Sigmoid colon (tissue), 4 donors: ENCODE measurements at regions not wholly inside any gene's neighbourhood (a gene's known extent, or its start where the extent isn't known, plus 50 kb on each side); places are given as distances from the start of the nearest gene placed in this dataset.

ENCODE experiments used
- CTCF ChIP-seq, 4 experiments: fragments of 450-650 bp in 3 of 4; fragments of 200-600 bp in 1 of 4; IDR thresholded peaks; one replicate each; pipeline ENCODE4 v1.5.1; 2016 to 2019; ENCODE audit warnings: antibody characterized with exemption in 4 of 4, mild to moderate bottlenecking in 3 of 4, moderate library complexity in 2 of 4
- EP300 ChIP-seq, 4 donors: sonication (generic); formaldehyde crosslinking; IDR thresholded peaks; one replicate each; pipeline ENCODE4 v1.6.1; 2017; ENCODE audit warnings: antibody characterized with exemption in 4 of 4
- POLR2A ChIP-seq, 2 donors: fragments of 450-650 bp; IDR thresholded peaks; one replicate each; pipeline ENCODE4 v1.6.1; 2016; ENCODE audit warnings: antibody characterized with exemption in 2 of 2, mild to moderate bottlenecking in 2 of 2, moderate library complexity in 2 of 2

GRCh38 chr4:38587106-38587505 lies 76.9 kb upstream of the KLF3 start:
- no peak for TF ChIP-seq EP300 (IDR thresholded peaks at IDR 0.05)
- TF ChIP-seq POLR2A (IDR thresholded peaks at IDR 0.05) = no peak
- no peak for TF ChIP-seq CTCF (IDR thresholded peaks at IDR 0.05)
